ENCODE measurements at regions not wholly inside any gene's neighbourhood (a gene's known extent, or its start where the extent isn't known, plus 50 kb on each side); places are given as distances from the start of the nearest gene placed in this dataset.

DNA sequence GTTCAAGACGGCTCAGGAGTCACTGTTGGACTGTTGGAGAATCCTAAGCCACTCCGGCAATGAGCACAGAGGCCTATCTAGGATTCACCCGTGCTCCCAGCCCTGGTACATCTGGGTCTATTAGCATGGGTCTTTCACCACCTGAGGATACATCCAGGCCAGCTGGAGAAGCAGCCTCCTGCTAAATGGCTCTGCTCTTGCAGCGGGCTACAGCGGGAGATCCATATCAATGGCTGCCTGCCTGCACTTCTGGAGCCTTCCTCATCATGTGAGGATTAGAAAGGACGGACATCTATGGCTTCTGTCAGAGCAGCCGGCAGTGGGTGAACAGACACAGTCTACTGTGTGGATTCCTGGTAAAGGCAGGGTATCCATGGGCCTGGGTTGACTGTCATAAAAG lies 357.4 kb downstream of the MLLT3 start:
- TF ChIP-seq NFYB (CRISPR knock-in tag; conservative IDR thresholded peaks at IDR 0.05; ENCODE audit: low read depth) (no peak), NR2C2 (CRISPR knock-in tag; IDR thresholded peaks at IDR 0.05) (no peak), SP1 (CRISPR knock-in tag; conservative IDR thresholded peaks at IDR 0.05) (no peak), ZNF671 (CRISPR knock-in tag; IDR thresholded peaks at IDR 0.05) (no peak)
- TF ChIP-seq, protein P1, sequence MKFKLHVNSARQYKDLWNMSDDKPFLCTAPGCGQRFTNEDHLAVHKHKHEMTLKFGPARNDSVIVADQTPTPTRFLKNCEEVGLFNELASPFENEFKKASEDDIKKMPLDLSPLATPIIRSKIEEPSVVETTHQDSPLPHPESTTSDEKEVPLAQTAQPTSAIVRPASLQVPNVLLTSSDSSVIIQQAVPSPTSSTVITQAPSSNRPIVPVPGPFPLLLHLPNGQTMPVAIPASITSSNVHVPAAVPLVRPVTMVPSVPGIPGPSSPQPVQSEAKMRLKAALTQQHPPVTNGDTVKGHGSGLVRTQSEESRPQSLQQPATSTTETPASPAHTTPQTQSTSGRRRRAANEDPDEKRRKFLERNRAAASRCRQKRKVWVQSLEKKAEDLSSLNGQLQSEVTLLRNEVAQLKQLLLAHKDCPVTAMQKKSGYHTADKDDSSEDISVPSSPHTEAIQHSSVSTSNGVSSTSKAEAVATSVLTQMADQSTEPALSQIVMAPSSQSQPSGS (CRISPR knock-in tag; IDR thresholded peaks at IDR 0.05; ENCODE audit: borderline replicate concordance, low read depth): no peak
- TF ChIP-seq, protein P2, sequence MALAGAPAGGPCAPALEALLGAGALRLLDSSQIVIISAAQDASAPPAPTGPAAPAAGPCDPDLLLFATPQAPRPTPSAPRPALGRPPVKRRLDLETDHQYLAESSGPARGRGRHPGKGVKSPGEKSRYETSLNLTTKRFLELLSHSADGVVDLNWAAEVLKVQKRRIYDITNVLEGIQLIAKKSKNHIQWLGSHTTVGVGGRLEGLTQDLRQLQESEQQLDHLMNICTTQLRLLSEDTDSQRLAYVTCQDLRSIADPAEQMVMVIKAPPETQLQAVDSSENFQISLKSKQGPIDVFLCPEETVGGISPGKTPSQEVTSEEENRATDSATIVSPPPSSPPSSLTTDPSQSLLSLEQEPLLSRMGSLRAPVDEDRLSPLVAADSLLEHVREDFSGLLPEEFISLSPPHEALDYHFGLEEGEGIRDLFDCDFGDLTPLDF (CRISPR knock-in tag; IDR thresholded peaks at IDR 0.05): no peak
- TF ChIP-seq, protein P3, sequence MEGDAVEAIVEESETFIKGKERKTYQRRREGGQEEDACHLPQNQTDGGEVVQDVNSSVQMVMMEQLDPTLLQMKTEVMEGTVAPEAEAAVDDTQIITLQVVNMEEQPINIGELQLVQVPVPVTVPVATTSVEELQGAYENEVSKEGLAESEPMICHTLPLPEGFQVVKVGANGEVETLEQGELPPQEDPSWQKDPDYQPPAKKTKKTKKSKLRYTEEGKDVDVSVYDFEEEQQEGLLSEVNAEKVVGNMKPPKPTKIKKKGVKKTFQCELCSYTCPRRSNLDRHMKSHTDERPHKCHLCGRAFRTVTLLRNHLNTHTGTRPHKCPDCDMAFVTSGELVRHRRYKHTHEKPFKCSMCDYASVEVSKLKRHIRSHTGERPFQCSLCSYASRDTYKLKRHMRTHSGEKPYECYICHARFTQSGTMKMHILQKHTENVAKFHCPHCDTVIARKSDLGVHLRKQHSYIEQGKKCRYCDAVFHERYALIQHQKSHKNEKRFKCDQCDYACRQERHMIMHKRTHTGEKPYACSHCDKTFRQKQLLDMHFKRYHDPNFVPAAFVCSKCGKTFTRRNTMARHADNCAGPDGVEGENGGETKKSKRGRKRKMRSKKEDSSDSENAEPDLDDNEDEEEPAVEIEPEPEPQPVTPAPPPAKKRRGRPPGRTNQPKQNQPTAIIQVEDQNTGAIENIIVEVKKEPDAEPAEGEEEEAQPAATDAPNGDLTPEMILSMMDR (IDR thresholded peaks at IDR 0.05): no peak
- TF ChIP-seq, protein P4, sequence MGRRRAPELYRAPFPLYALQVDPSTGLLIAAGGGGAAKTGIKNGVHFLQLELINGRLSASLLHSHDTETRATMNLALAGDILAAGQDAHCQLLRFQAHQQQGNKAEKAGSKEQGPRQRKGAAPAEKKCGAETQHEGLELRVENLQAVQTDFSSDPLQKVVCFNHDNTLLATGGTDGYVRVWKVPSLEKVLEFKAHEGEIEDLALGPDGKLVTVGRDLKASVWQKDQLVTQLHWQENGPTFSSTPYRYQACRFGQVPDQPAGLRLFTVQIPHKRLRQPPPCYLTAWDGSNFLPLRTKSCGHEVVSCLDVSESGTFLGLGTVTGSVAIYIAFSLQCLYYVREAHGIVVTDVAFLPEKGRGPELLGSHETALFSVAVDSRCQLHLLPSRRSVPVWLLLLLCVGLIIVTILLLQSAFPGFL (CRISPR knock-in tag; IDR thresholded peaks at IDR 0.05; ENCODE audit: borderline replicate concordance): no peak
- TF ChIP-seq, protein P5, sequence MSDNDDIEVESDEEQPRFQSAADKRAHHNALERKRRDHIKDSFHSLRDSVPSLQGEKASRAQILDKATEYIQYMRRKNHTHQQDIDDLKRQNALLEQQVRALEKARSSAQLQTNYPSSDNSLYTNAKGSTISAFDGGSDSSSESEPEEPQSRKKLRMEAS (CRISPR knock-in tag; IDR thresholded peaks at IDR 0.05): no peak
- TF ChIP-seq, protein P6, sequence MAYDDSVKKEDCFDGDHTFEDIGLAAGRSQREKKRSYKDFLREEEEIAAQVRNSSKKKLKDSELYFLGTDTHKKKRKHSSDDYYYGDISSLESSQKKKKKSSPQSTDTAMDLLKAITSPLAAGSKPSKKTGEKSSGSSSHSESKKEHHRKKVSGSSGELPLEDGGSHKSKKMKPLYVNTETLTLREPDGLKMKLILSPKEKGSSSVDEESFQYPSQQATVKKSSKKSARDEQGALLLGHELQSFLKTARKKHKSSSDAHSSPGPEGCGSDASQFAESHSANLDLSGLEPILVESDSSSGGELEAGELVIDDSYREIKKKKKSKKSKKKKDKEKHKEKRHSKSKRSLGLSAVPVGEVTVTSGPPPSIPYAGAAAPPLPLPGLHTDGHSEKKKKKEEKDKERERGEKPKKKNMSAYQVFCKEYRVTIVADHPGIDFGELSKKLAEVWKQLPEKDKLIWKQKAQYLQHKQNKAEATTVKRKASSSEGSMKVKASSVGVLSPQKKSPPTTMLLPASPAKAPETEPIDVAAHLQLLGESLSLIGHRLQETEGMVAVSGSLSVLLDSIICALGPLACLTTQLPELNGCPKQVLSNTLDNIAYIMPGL (CRISPR knock-in tag; IDR thresholded peaks at IDR 0.05): no peak
- TF ChIP-seq, protein P7, sequence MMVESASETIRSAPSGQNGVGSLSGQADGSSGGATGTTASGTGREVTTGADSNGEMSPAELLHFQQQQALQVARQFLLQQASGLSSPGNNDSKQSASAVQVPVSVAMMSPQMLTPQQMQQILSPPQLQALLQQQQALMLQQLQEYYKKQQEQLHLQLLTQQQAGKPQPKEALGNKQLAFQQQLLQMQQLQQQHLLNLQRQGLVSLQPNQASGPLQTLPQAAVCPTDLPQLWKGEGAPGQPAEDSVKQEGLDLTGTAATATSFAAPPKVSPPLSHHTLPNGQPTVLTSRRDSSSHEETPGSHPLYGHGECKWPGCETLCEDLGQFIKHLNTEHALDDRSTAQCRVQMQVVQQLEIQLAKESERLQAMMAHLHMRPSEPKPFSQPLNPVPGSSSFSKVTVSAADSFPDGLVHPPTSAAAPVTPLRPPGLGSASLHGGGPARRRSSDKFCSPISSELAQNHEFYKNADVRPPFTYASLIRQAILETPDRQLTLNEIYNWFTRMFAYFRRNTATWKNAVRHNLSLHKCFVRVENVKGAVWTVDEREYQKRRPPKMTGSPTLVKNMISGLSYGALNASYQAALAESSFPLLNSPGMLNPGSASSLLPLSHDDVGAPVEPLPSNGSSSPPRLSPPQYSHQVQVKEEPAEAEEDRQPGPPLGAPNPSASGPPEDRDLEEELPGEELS (CRISPR knock-in tag; IDR thresholded peaks at IDR 0.05): no peak
- TF ChIP-seq, protein P8, sequence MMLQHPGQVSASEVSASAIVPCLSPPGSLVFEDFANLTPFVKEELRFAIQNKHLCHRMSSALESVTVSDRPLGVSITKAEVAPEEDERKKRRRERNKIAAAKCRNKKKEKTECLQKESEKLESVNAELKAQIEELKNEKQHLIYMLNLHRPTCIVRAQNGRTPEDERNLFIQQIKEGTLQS (CRISPR knock-in tag; conservative IDR thresholded peaks at IDR 0.05): no peak
- TF ChIP-seq, protein P9, sequence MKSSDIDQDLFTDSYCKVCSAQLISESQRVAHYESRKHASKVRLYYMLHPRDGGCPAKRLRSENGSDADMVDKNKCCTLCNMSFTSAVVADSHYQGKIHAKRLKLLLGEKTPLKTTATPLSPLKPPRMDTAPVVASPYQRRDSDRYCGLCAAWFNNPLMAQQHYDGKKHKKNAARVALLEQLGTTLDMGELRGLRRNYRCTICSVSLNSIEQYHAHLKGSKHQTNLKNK (CRISPR knock-in tag; IDR thresholded peaks at IDR 0.05): no peak
